ENCODE measurements at regions not wholly inside any gene's neighbourhood (a gene's known extent, or its start where the extent isn't known, plus 50 kb on each side); places are given as distances from the start of the nearest gene placed in this dataset.
"Not testable (repeated sequence)": the region's sequence is repeated elsewhere in the genome, so short reads cannot be mapped to it uniquely, and the experiment has no call there.

GRCh38 chr1:234833118-234833517, 223.1 kb upstream of the IRF2BP2 start:
- CTCF ChIA-PET: interaction anchor here (0.6 kb wide), 2 partner anchors 18 to 116 kb away, joined by 3 read pairs; no protein-coding TSS in a partner anchor
- H3K4me1 Mint-ChIP-seq (ENCODE audit: low read depth): peaks cover 20% of the 10 kb centered on the region
- no peaks in the 10 kb centered on the region for H3K36me3 Mint-ChIP-seq (ENCODE audit: low read depth)
- no peak overlapping the region for H3K4me3 Mint-ChIP-seq
- H3K9me3 Mint-ChIP-seq: no peaks in the 10 kb centered on the region
- intact Hi-C loops (cut with micrococcal nuclease): no loop called here
- no peak overlapping the region for H3K27ac Mint-ChIP-seq
- no peaks in the 10 kb centered on the region for H3K27me3 Mint-ChIP-seq (ENCODE audit: low read depth)
- no peak for DNase-seq

- Mint-ChIP-seq H3K36me3 (ENCODE audit: low read depth) (no peaks in the 10 kb centered on the region), H3K4me1 (ENCODE audit: low read depth) (peaks cover 15% of the 10 kb centered on the region), H3K27ac (no peak overlapping the region), H3K4me3 (no peak overlapping the region), H3K27me3 (ENCODE audit: low read depth) (no peaks in the 10 kb centered on the region), H3K9me3 (no peaks in the 10 kb centered on the region)
- DNase-seq: no peak
- intact Hi-C loops (cut with micrococcal nuclease): no loop called here
- CTCF ChIA-PET: interaction anchor here (1.4 kb wide), 1 partner anchor 15 kb away, joined by 4 read pairs; no protein-coding TSS in a partner anchor
Measured at GRCh38 chr1:234827656-234828055, 217.7 kb upstream of the IRF2BP2 start.

- H3K36me3 Mint-ChIP-seq (ENCODE audit: low read depth): no peaks in the 10 kb centered on the region
- intact Hi-C loops (cut with micrococcal nuclease): no loop called here
- no peak overlapping the region for H3K27ac Mint-ChIP-seq
- no peaks in the 10 kb centered on the region for H3K27me3 Mint-ChIP-seq (ENCODE audit: low read depth)
- CTCF ChIA-PET: interaction anchor here (1.4 kb wide), 1 partner anchor 15 kb away, joined by 4 read pairs; no protein-coding TSS in a partner anchor
- no peak overlapping the region for H3K4me3 Mint-ChIP-seq
- H3K9me3 Mint-ChIP-seq: no peaks in the 10 kb centered on the region
- H3K4me1 Mint-ChIP-seq (ENCODE audit: low read depth): peaks cover 15% of the 10 kb centered on the region
- no peak for DNase-seq
Measured at GRCh38 chr1:234827181-234827580, 217.2 kb upstream of the IRF2BP2 start.

GRCh38 chr1:234826352-234826751, 216.4 kb upstream of the IRF2BP2 start:
- intact Hi-C loops (cut with micrococcal nuclease): no loop called here
- Mint-ChIP-seq H3K27me3 (ENCODE audit: low read depth) (no peaks in the 10 kb centered on the region), H3K27ac (no peak overlapping the region), H3K36me3 (ENCODE audit: low read depth) (no peaks in the 10 kb centered on the region), H3K9me3 (no peaks in the 10 kb centered on the region), H3K4me3 (no peak overlapping the region), H3K4me1 (ENCODE audit: low read depth) (peaks cover 15% of the 10 kb centered on the region)
- CTCF ChIA-PET: interaction anchor here (1.4 kb wide), 1 partner anchor 16 kb away, joined by 4 read pairs; no protein-coding TSS in a partner anchor
- DNase-seq: no peak

GRCh38 chr1:234825498-234826165, 215.7 kb upstream of the IRF2BP2 start:
- CTCF ChIA-PET: no interaction called here
- intact Hi-C loops (cut with micrococcal nuclease): no loop called here
- no peak overlapping the region for H3K4me3 Mint-ChIP-seq

GRCh38 chr1:234824836-234825235, 214.9 kb upstream of the IRF2BP2 start:
- DNase-seq, CTCF ChIA-PET: not testable (repeated sequence)

More at GRCh38 chr1:234825498-234826165, 215.7 kb upstream of the IRF2BP2 start:
- no peak for DNase-seq
- peaks cover 14% of the 10 kb centered on the region for H3K4me1 Mint-ChIP-seq (ENCODE audit: low read depth)
- no peaks in the 10 kb centered on the region for H3K36me3 Mint-ChIP-seq (ENCODE audit: low read depth)
- H3K27me3 Mint-ChIP-seq (ENCODE audit: low read depth): no peaks in the 10 kb centered on the region
- H3K9me3 Mint-ChIP-seq: no peaks in the 10 kb centered on the region
- H3K27ac Mint-ChIP-seq: no peak overlapping the region

GRCh38 chr1:234823191-234824176, 213.5 kb upstream of the IRF2BP2 start:
- no peak overlapping the region for H3K4me3 Mint-ChIP-seq
- no peak for DNase-seq
- no peaks in the 10 kb centered on the region for H3K27me3 Mint-ChIP-seq (ENCODE audit: low read depth)
- CTCF ChIA-PET: no interaction called here
- H3K9me3 Mint-ChIP-seq: no peaks in the 10 kb centered on the region
- H3K4me1 Mint-ChIP-seq (ENCODE audit: low read depth): peaks cover 2% of the 10 kb centered on the region
- H3K36me3 Mint-ChIP-seq (ENCODE audit: low read depth): no peaks in the 10 kb centered on the region
- no peak overlapping the region for H3K27ac Mint-ChIP-seq
- intact Hi-C loops (cut with micrococcal nuclease): no loop called here

More at GRCh38 chr1:234824836-234825235, 214.9 kb upstream of the IRF2BP2 start:
- H3K9me3 Mint-ChIP-seq; H3K27ac Mint-ChIP-seq; H3K27me3 Mint-ChIP-seq (ENCODE audit: low read depth); H3K4me1 Mint-ChIP-seq (ENCODE audit: low read depth); intact Hi-C loops (cut with micrococcal nuclease); H3K4me3 Mint-ChIP-seq; H3K36me3 Mint-ChIP-seq (ENCODE audit: low read depth): not testable (repeated sequence)

- no peaks in the 10 kb centered on the region for H3K36me3 Mint-ChIP-seq (ENCODE audit: low read depth)
- intact Hi-C loops (cut with micrococcal nuclease): no loop called here
- DNase-seq: no peak
- peaks cover 2% of the 10 kb centered on the region for H3K4me1 Mint-ChIP-seq (ENCODE audit: low read depth)
- no peak overlapping the region for H3K4me3 Mint-ChIP-seq
- H3K9me3 Mint-ChIP-seq: no peaks in the 10 kb centered on the region
- CTCF ChIA-PET: no interaction called here
- H3K27ac Mint-ChIP-seq: no peak overlapping the region
- no peaks in the 10 kb centered on the region for H3K27me3 Mint-ChIP-seq (ENCODE audit: low read depth)
Measured at GRCh38 chr1:234821840-234822239, 211.9 kb upstream of the IRF2BP2 start.

- H3K27me3 Mint-ChIP-seq (ENCODE audit: low read depth): no peaks in the 10 kb centered on the region
- no peaks in the 10 kb centered on the region for H3K9me3 Mint-ChIP-seq
- no peaks in the 10 kb centered on the region for H3K4me1 Mint-ChIP-seq (ENCODE audit: low read depth)
- no peaks in the 10 kb centered on the region for H3K36me3 Mint-ChIP-seq (ENCODE audit: low read depth)
- intact Hi-C loops (cut with micrococcal nuclease): no loop called here
- no peak overlapping the region for H3K27ac Mint-ChIP-seq
- no peak for DNase-seq
- CTCF ChIA-PET: no interaction called here
- no peak overlapping the region for H3K4me3 Mint-ChIP-seq
Measured at GRCh38 chr1:234820597-234820996, 210.6 kb upstream of the IRF2BP2 start.

- H3K4me1 Mint-ChIP-seq (ENCODE audit: low read depth); H3K4me3 Mint-ChIP-seq; H3K27me3 Mint-ChIP-seq (ENCODE audit: low read depth); intact Hi-C loops (cut with micrococcal nuclease); DNase-seq; CTCF ChIA-PET; H3K36me3 Mint-ChIP-seq (ENCODE audit: low read depth); H3K27ac Mint-ChIP-seq; H3K9me3 Mint-ChIP-seq: not testable (repeated sequence)
Measured at GRCh38 chr1:234819845-234820244, 209.9 kb upstream of the IRF2BP2 start.

GRCh38 chr1:234818040-234818387, 208.0 kb upstream of the IRF2BP2 start:
- DNase-seq; H3K9me3 Mint-ChIP-seq; H3K4me1 Mint-ChIP-seq (ENCODE audit: low read depth); H3K27ac Mint-ChIP-seq; H3K36me3 Mint-ChIP-seq (ENCODE audit: low read depth); intact Hi-C loops (cut with micrococcal nuclease); CTCF ChIA-PET; H3K27me3 Mint-ChIP-seq (ENCODE audit: low read depth); H3K4me3 Mint-ChIP-seq: not testable (repeated sequence)

- DNase-seq; H3K9me3 Mint-ChIP-seq; H3K4me3 Mint-ChIP-seq; H3K27ac Mint-ChIP-seq; intact Hi-C loops (cut with micrococcal nuclease); H3K4me1 Mint-ChIP-seq (ENCODE audit: low read depth); H3K27me3 Mint-ChIP-seq (ENCODE audit: low read depth); H3K36me3 Mint-ChIP-seq (ENCODE audit: low read depth); CTCF ChIA-PET: not testable (repeated sequence)
Measured at GRCh38 chr1:234817313-234818039, 207.5 kb upstream of the IRF2BP2 start.

All from activated naive CD4-positive, alpha-beta T cell treated with anti-CD3 and anti-CD28 coated beads for 36 hours (primary cell).